CD14-positive monocyte (primary cell): ENCODE measurements at regions not wholly inside any gene's neighbourhood (a gene's known extent, or its start where the extent isn't known, plus 50 kb on each side); places are given as distances from the start of the nearest gene placed in this dataset.

Experiments used
- DNase-seq, 3 donors: peaks; one replicate each; pipeline ENCODE4 v3.0.0-alpha.2; 2011 to 2022
- H2AFZ ChIP-seq: 2 replicates; pipeline ENCODE4 v1.6.0; 2012; ENCODE audit warnings: mild to moderate bottlenecking, low read depth, low read length, inconsistent platforms; ENCODE audit not compliant: insufficient read depth, poor library complexity, severe bottlenecking
- H3K27ac ChIP-seq, 2 donors: 1 replicate in 1 of 2; 2 replicates in 1 of 2; pipeline ENCODE4 v1.5.1; 2012 to 2013; ENCODE audit warnings: low read length in 2 of 2, control low read depth in 1 of 2, inconsistent platforms in 1 of 2, low read depth in 1 of 2, mild to moderate bottlenecking in 1 of 2
- H3K27me3 ChIP-seq, 2 donors: one replicate each; pipeline versions ENCODE4 v1.6.0 to v1.6.1; 2011 to 2013; ENCODE audit warnings: low read length in 2 of 2; ENCODE audit not compliant: control insufficient read depth in 2 of 2, insufficient read depth in 2 of 2
- H3K36me3 ChIP-seq, 2 donors: replicated peaks in 1 of 2; 1 replicate in 1 of 2; 2 replicates in 1 of 2; pipeline versions ENCODE4 v1.5.1 to v1.6.1; 2012 to 2013; ENCODE audit warnings: low read length in 2 of 2, control low read depth in 1 of 2, inconsistent platforms in 1 of 2, mild to moderate bottlenecking in 1 of 2; ENCODE audit not compliant: insufficient read depth in 2 of 2, control insufficient read depth in 1 of 2
- H3K4me1 ChIP-seq, 2 donors: 1 replicate in 1 of 2; 2 replicates in 1 of 2; pipeline versions ENCODE4 v1.5.1 to v1.6.1; 2012 to 2013; ENCODE audit warnings: low read length in 2 of 2, control low read depth in 1 of 2, inconsistent platforms in 1 of 2, mild to moderate bottlenecking in 1 of 2, moderate library complexity in 1 of 2; ENCODE audit not compliant: insufficient read depth in 2 of 2, control insufficient read depth in 1 of 2
- H3K4me2 ChIP-seq: replicated peaks from 2 replicates; pipeline ENCODE3; 2012; ENCODE audit warnings: low read length, moderate library complexity, mild to moderate bottlenecking; ENCODE audit not compliant: poor library complexity, severe bottlenecking; ENCODE audit errors: extremely low read depth
- H3K4me3 ChIP-seq, 3 experiments: fragments of 200-600 bp in 1 of 3; sonication (generic) in 1 of 3; replicated peaks in 1 of 3; 1 replicate in 2 of 3; 2 replicates in 1 of 3; pipeline ENCODE4 v1.5.1; 2011 to 2013; ENCODE audit warnings: low read length in 3 of 3, mild to moderate bottlenecking in 3 of 3, control low read depth in 2 of 3, low read depth in 2 of 3, inconsistent platforms in 1 of 3, moderate library complexity in 1 of 3
- H3K79me2 ChIP-seq: 2 replicates; pipeline ENCODE4 v1.6.0; 2012; ENCODE audit warnings: mild to moderate bottlenecking, control low read depth, inconsistent platforms, low read length, moderate library complexity; ENCODE audit not compliant: insufficient read depth
- H3K9ac ChIP-seq: 2 replicates; pipeline ENCODE4 v1.6.0; 2017; ENCODE audit warnings: low read length, mild to moderate bottlenecking; ENCODE audit not compliant: insufficient read depth, poor library complexity, severe bottlenecking
- H3K9me3 ChIP-seq, 2 donors: replicated peaks in 1 of 2; 1 replicate in 1 of 2; 2 replicates in 1 of 2; pipeline versions ENCODE4 v1.5.1 to v1.6.1; 2012 to 2013; ENCODE audit warnings: low read length in 2 of 2, control low read depth in 1 of 2; ENCODE audit not compliant: control insufficient read depth in 1 of 2, insufficient read depth in 1 of 2
- H4K20me1 ChIP-seq: 2 replicates; pipeline ENCODE4 v1.6.0; 2012; ENCODE audit warnings: mild to moderate bottlenecking, low read length, control low read depth, moderate library complexity; ENCODE audit not compliant: insufficient read depth
- H3K27ac Mint-ChIP-seq, 7 donors: one replicate each; pipeline ENCODE4 v1.8.0; 2020; ENCODE audit warnings: mild to moderate bottlenecking in 7 of 7, mixed read lengths in 7 of 7, moderate library complexity in 6 of 7, inconsistent platforms in 2 of 7
- H3K27me3 Mint-ChIP-seq, 3 donors: one replicate each; pipeline ENCODE4 v1.8.0; 2021 to 2022; ENCODE audit warnings: low read depth in 3 of 3, mild to moderate bottlenecking in 3 of 3, mixed read lengths in 3 of 3, moderate library complexity in 3 of 3, inconsistent platforms in 1 of 3
- H3K36me3 Mint-ChIP-seq, 2 donors: one replicate each; pipeline ENCODE4 v1.8.0; 2020; ENCODE audit warnings: mixed read lengths in 2 of 2, inconsistent platforms in 1 of 2, mild to moderate bottlenecking in 1 of 2
- H3K4me1 Mint-ChIP-seq: one replicate; pipeline ENCODE4 v1.8.0; 2020; ENCODE audit warnings: mild to moderate bottlenecking, mixed read lengths
- H3K4me3 Mint-ChIP-seq, 2 donors: one replicate each; pipeline ENCODE4 v1.8.0; 2020; ENCODE audit warnings: mild to moderate bottlenecking in 2 of 2, mixed read lengths in 2 of 2, moderate library complexity in 1 of 2
- H3K9me3 Mint-ChIP-seq, 7 donors: one replicate each; pipeline ENCODE4 v1.8.0; 2020 to 2022; ENCODE audit warnings: mixed read lengths in 7 of 7, mild to moderate bottlenecking in 6 of 7, moderate library complexity in 6 of 7, inconsistent platforms in 2 of 7
- WGBS: methylation state at CpG from one replicate; pipeline ENCODE4 v1.1.5; 2013; ENCODE audit warnings: missing lambda C conversion rate; ENCODE audit not compliant: insufficient coverage; 5-methylcytosine and 5-hydroxymethylcytosine counted together
- intact Hi-C, 2 donors: fragments of 100-400 bp; cut with micrococcal nuclease; formaldehyde crosslinking; loops; one replicate each; pipeline versions ENCODE4 v1.15.0 to v1.15.1; 2023
- TF ChIP-seq, protein P1 (sequence below): fragments of 200-600 bp; IDR thresholded peaks from one replicate; pipeline ENCODE4 v1.8.0; 2022; ENCODE audit warnings: antibody characterized with exemption, mild to moderate bottlenecking

DNA sequence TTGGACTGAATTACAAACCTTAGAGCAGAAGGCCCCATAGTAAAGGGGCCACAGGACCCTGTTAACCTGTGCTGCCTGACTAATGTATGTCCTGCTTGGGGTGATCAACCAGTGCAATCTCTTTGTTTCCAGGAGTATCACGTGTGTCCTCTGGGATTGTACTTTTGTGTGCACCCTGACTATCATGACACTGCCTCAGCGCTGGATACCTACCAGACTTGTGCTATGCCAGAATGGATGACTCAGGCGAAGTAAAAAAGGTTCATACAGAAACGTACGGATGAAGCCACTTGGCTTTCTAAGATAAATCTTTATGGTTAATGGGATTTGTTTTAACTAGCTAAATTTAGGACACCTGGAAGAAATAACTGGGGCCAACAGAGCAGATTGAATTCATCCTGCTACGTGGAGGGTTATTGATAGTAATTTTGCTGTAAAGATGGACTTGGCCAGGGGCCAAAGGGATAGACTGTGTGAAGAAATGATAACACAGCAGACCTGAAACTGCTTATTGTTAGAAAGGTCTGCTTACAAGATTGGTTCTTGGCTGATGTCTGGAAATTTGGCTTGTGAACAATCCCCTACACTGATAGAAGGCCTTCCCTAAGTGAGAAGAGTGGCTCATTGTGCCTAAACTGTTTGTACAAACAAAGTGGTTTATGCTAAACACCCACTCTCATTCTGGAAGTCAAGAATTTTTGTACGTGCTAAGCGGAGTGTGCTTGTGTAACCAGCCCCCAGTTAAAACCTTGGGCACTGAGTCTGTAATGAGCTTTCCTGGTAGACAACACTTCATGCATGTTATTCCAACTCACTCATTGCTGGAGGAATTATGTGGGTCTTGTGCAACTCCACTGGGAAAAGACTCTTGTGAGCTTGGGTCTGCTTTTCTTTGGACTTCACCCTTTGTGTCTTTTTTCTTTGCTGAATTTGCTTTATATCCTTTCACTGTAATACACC, 750.5 kb upstream of the HTR2C start:
- Mint-ChIP-seq H3K27me3 (peaks cover 0 to 3% (median 0%) of the 10 kb centered on the region in 3 donors), H3K4me3 (no peak overlapping the region)
- no peak for DNase-seq

DNA sequence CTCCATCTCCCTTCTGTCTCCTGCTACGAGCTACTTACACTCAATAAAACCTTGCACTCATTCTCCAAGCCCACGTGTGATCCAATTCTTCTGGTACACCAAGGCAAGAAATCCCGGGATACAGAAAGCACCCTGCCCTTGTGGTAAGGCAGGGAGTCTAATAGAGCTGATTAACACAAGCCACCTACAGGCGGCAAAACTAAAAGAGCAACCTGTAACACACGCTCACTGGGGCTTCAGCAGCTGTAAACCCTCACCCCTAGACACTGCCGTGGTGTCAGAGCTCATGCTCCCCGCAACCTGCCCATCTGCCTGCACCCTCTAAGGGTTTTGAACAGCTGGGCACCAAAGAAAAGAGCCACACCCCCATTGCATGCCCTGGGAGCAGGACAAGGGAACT, 755.4 kb upstream of the HTR2C start:
- no peak overlapping the region for H3K9ac ChIP-seq
- no peaks in the 10 kb centered on the region for H3K27me3 ChIP-seq
- no peak overlapping the region for H3K4me2 ChIP-seq
- H3K4me3 ChIP-seq, result no peak overlapping the region
- Mint-ChIP-seq H3K36me3 (no peaks in the 10 kb centered on the region), H3K4me3 (no peak overlapping the region), H3K27ac (no peak overlapping the region), H3K27me3 (peaks cover 0 to 2% (median 0%) of the 10 kb centered on the region in 3 donors), H3K4me1 (no peaks in the 10 kb centered on the region), H3K9me3 (peaks cover 0 to 17% (median 4%) of the 10 kb centered on the region in 7 donors)
- 100% methylated on average over 2 of the region's 7 CpGs for WGBS
- H3K36me3 ChIP-seq, result no peaks in the 10 kb centered on the region
- DNase-seq, result no peak
- intact Hi-C loops, result no loop called here
- H3K4me1 ChIP-seq, result no peaks in the 10 kb centered on the region
- no peaks in the 10 kb centered on the region for H4K20me1 ChIP-seq
- TF ChIP-seq, protein P1, sequence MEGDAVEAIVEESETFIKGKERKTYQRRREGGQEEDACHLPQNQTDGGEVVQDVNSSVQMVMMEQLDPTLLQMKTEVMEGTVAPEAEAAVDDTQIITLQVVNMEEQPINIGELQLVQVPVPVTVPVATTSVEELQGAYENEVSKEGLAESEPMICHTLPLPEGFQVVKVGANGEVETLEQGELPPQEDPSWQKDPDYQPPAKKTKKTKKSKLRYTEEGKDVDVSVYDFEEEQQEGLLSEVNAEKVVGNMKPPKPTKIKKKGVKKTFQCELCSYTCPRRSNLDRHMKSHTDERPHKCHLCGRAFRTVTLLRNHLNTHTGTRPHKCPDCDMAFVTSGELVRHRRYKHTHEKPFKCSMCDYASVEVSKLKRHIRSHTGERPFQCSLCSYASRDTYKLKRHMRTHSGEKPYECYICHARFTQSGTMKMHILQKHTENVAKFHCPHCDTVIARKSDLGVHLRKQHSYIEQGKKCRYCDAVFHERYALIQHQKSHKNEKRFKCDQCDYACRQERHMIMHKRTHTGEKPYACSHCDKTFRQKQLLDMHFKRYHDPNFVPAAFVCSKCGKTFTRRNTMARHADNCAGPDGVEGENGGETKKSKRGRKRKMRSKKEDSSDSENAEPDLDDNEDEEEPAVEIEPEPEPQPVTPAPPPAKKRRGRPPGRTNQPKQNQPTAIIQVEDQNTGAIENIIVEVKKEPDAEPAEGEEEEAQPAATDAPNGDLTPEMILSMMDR, result no peak
- peaks cover 0 to 11% of the 10 kb centered on the region in 2 donors for H3K9me3 ChIP-seq
- H3K79me2 ChIP-seq, result no peaks in the 10 kb centered on the region
- H3K27ac ChIP-seq, result no peak overlapping the region
- H2AFZ ChIP-seq, result no peak overlapping the region

More for the DNA sequence above, 750.5 kb upstream of the HTR2C start:
- 94% methylated on average over 3 of the region's 8 CpGs for WGBS
- Histone ChIP-seq H4K20me1 (no peaks in the 10 kb centered on the region), H3K27me3 (no peaks in the 10 kb centered on the region), H3K79me2 (no peaks in the 10 kb centered on the region), H3K4me2 (no peak overlapping the region), H3K9me3 (no peaks in the 10 kb centered on the region), H3K4me1 (no peaks in the 10 kb centered on the region), H2AFZ (no peak overlapping the region), H3K36me3 (no peaks in the 10 kb centered on the region), H3K9ac (no peak overlapping the region), H3K27ac (no peak overlapping the region), H3K4me3 (no peak overlapping the region)
- TF ChIP-seq, protein P1, result no peak
- Mint-ChIP-seq H3K27ac (no peak overlapping the region), H3K4me1 (no peaks in the 10 kb centered on the region), H3K9me3 (peaks cover 0 to 3% (median 0%) of the 10 kb centered on the region in 7 donors), H3K36me3 (no peaks in the 10 kb centered on the region)
- intact Hi-C loops, result no loop called here
